ENCODE measurements at regions not wholly inside any gene's neighbourhood (a gene's known extent, or its start where the extent isn't known, plus 50 kb on each side); places are given as distances from the start of the nearest gene placed in this dataset.

DNA sequence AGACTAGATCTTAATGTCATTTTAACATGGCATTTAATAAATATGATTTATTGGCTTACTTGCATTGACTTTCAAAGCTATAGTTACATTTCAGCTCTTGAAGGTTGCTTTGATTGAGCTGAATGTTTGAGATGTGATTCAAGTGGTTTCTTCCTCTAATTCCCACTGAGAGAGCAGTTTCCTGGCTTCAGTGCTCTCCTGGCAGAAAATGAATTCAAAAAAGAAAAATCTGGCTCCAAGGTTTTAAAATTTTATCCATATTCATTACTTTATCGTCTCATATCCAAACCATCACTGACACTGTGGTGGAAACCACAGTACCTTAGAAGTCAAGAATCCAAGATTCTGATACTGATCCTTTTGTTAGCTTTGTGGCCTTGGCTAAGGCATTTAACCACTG is 263.1 kb upstream of the HSF2 start:
- BruUV-seq (replicated peaks) = no TSS peak
- ChIA-PET CTCF (no interaction called here), POLR2A (ENCODE audit: unreplicated experiment) (no interaction called here)
- H3K79me2 ChIP-seq (ENCODE audit: low read length) = no peaks in the 10 kb centered on the region
- H3K9me2 ChIP-seq (replicated peaks; ENCODE audit: low read length) = no peaks in the 10 kb centered on the region
- no peak overlapping the region for H2AFZ ChIP-seq (ENCODE audit: low read length)
- H3K9ac ChIP-seq (ENCODE audit: low read length) = no peak overlapping the region
- no peak overlapping the region for H3K4me2 ChIP-seq (ENCODE audit: low read length)
- no peaks in the 10 kb centered on the region for H3F3A ChIP-seq (ENCODE audit: low read length, unreplicated experiment)
- TF ChIP-seq, protein P1, sequence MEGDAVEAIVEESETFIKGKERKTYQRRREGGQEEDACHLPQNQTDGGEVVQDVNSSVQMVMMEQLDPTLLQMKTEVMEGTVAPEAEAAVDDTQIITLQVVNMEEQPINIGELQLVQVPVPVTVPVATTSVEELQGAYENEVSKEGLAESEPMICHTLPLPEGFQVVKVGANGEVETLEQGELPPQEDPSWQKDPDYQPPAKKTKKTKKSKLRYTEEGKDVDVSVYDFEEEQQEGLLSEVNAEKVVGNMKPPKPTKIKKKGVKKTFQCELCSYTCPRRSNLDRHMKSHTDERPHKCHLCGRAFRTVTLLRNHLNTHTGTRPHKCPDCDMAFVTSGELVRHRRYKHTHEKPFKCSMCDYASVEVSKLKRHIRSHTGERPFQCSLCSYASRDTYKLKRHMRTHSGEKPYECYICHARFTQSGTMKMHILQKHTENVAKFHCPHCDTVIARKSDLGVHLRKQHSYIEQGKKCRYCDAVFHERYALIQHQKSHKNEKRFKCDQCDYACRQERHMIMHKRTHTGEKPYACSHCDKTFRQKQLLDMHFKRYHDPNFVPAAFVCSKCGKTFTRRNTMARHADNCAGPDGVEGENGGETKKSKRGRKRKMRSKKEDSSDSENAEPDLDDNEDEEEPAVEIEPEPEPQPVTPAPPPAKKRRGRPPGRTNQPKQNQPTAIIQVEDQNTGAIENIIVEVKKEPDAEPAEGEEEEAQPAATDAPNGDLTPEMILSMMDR (conservative IDR thresholded peaks at IDR 0.05; ENCODE audit: low read depth, low read length) = no peak
- TF ChIP-seq EZH2phosphoT487 (IDR thresholded peaks at IDR 0.05; ENCODE audit: borderline replicate concordance, low read length) = no peak
- no peak for TF ChIP-seq EZH2 (IDR thresholded peaks at IDR 0.05; ENCODE audit: low read length, unreplicated experiment)
- no peaks in the 10 kb centered on the region for H3K4me1 ChIP-seq (ENCODE audit: insufficient read depth, low read length)
- no peak overlapping the region for H3K4me3 ChIP-seq (ENCODE audit: low read length)
- intact Hi-C loops (cut with micrococcal nuclease) = no loop called here
- ATAC-seq (no peak), DNase-seq (no peak)
- H4K20me1 ChIP-seq (ENCODE audit: low read length) = no peaks in the 10 kb centered on the region
- H3K27ac ChIP-seq (ENCODE audit: low read length) = no peak overlapping the region
- no peaks in the 10 kb centered on the region for H3K36me3 ChIP-seq (ENCODE audit: low read depth, low read length)
- no peaks in the 10 kb centered on the region for H3K27me3 ChIP-seq (ENCODE audit: low read length)
- no peaks in the 10 kb centered on the region for H3K9me3 ChIP-seq (ENCODE audit: low read length)

DNA sequence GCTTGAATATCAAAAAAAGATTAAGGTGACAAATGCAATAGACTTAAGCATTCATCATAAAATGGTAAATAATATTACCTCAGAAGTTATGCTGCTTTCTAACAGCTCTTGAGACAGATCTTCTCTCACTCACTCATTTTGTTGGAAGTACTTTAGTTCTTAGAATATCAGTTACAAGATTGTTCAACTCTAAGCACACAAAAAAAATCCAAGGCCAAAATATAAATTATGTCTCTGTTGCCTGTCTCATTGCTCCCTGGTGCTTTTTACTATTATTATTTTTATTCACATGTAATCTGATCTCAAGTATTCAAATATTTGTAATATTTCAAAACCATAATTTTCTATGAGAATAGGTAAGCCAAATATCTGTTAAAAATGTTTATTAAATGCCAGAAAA is 259.4 kb upstream of the HSF2 start:
- Histone ChIP-seq H3K9me2 (replicated peaks; ENCODE audit: low read length) (no peaks in the 10 kb centered on the region), H3K36me3 (ENCODE audit: low read depth, low read length) (no peaks in the 10 kb centered on the region), H3K4me1 (ENCODE audit: insufficient read depth, low read length) (no peaks in the 10 kb centered on the region), H3K4me2 (ENCODE audit: low read length) (no peak overlapping the region), H3F3A (ENCODE audit: low read length, unreplicated experiment) (no peaks in the 10 kb centered on the region), H3K27ac (ENCODE audit: low read length) (no peak overlapping the region), H3K4me3 (ENCODE audit: low read length) (no peak overlapping the region), H3K79me2 (ENCODE audit: low read length) (no peaks in the 10 kb centered on the region), H4K20me1 (ENCODE audit: low read length) (no peaks in the 10 kb centered on the region), H2AFZ (ENCODE audit: low read length) (no peak overlapping the region), H3K9me3 (ENCODE audit: low read length) (no peaks in the 10 kb centered on the region), H3K27me3 (ENCODE audit: low read length) (no peaks in the 10 kb centered on the region), H3K9ac (ENCODE audit: low read length) (no peak overlapping the region)
- BruUV-seq (replicated peaks) = no TSS peak
- DNase-seq (no peak), ATAC-seq (no peak)
- CTCF ChIA-PET = no interaction called here
- POLR2A ChIA-PET (ENCODE audit: unreplicated experiment) = no interaction called here
- no peak for TF ChIP-seq EZH2phosphoT487 (IDR thresholded peaks at IDR 0.05; ENCODE audit: borderline replicate concordance, low read length)
- TF ChIP-seq EZH2 (IDR thresholded peaks at IDR 0.05; ENCODE audit: low read length, unreplicated experiment) = no peak
- TF ChIP-seq, protein P1 (conservative IDR thresholded peaks at IDR 0.05; ENCODE audit: low read depth, low read length) = no peak
- intact Hi-C loops (cut with micrococcal nuclease) = no loop called here

DNA sequence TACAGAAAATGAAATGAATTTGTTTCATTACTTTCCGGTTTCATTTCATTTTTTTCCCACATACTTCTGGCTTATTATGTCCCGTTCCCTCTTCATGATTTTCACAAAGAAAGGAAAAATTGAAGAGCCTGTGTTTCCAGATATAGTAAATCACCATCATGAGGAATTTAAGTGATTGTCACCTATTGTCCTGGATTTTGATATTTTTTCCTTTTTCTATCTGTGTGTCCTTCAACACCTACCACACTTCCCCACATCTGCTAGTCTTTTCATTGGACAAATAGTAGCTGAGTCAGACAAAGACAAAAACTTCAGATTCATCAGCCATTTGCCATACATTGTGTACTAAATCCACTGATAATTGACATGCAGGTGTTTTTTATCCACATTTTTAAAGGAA is 258.2 kb upstream of the HSF2 start:
- H3K9me2 ChIP-seq (replicated peaks; ENCODE audit: low read length) = no peaks in the 10 kb centered on the region
- no peaks in the 10 kb centered on the region for H3K79me2 ChIP-seq (ENCODE audit: low read length)
- no peaks in the 10 kb centered on the region for H3F3A ChIP-seq (ENCODE audit: low read length, unreplicated experiment)
- no peak overlapping the region for H3K4me3 ChIP-seq (ENCODE audit: low read length)
- intact Hi-C loops (cut with micrococcal nuclease) = no loop called here
- ChIA-PET POLR2A (ENCODE audit: unreplicated experiment) (no interaction called here), CTCF (no interaction called here)
- H3K9ac ChIP-seq (ENCODE audit: low read length) = no peak overlapping the region
- no peak overlapping the region for H2AFZ ChIP-seq (ENCODE audit: low read length)
- H3K9me3 ChIP-seq (ENCODE audit: low read length) = no peaks in the 10 kb centered on the region
- H3K36me3 ChIP-seq (ENCODE audit: low read depth, low read length) = no peaks in the 10 kb centered on the region
- H3K27me3 ChIP-seq (ENCODE audit: low read length) = no peaks in the 10 kb centered on the region
- H3K4me1 ChIP-seq (ENCODE audit: insufficient read depth, low read length) = no peaks in the 10 kb centered on the region
- no peak for ATAC-seq
- no TSS peak for BruUV-seq (replicated peaks)
- TF ChIP-seq EZH2 (IDR thresholded peaks at IDR 0.05; ENCODE audit: low read length, unreplicated experiment) = no peak
- TF ChIP-seq EZH2phosphoT487 (IDR thresholded peaks at IDR 0.05; ENCODE audit: borderline replicate concordance, low read length) = no peak
- TF ChIP-seq, protein P1 (conservative IDR thresholded peaks at IDR 0.05; ENCODE audit: low read depth, low read length) = no peak
- no peak for DNase-seq
- H3K4me2 ChIP-seq (ENCODE audit: low read length) = no peak overlapping the region
- no peak overlapping the region for H3K27ac ChIP-seq (ENCODE audit: low read length)
- no peaks in the 10 kb centered on the region for H4K20me1 ChIP-seq (ENCODE audit: low read length)

Data from PC-3 (cell line).